ENCODE measurements at regions not wholly inside any gene's neighbourhood (a gene's known extent, or its start where the extent isn't known, plus 50 kb on each side); places are given as distances from the start of the nearest gene placed in this dataset.
"Not testable (repeated sequence)": the region's sequence is repeated elsewhere in the genome, so short reads cannot be mapped to it uniquely, and the experiment has no call there.

DNA sequence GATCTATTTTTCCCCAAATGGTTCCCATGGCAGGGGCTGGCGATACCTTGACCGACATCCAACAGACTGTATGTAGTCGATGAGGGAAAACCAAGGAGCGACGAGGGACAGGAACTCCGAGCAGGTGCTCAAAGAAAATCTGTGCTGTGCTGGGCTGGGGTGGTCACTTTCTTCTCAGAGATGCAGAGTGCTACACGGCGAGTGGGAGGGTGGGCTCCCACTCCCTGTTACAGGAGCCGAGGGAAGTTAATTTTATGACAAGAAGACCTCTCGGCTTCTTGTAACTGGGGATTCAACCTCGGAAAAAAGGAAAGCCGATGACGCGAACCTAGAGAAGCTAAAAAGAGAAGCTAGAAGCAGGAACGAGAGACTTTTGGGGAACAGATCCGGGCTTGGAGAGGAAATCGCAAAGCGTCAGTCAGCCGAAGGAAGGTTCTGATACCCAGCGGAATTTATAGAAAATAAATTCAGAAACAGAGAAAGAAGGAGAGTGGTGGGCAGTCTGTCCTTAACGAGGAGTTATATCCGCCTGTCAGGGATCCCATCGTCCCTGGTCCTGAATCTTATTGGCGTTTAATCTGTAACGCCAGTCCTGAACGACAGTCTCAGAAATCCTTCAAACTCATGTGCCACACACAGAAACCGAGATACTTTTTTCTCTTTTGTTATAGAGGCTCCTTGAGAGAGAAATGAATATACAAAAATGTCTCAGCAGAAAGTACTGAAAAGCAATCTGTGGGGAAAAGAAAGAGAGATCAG, 84.6 kb upstream of the ZNF322 start:
- Histone ChIP-seq H3K36me3 (replicated peaks in 1 of 2; ENCODE audit: insufficient read depth in 1 of 2, low read depth in 2 of 2) (no peaks in the 10 kb centered on the region), H3K4me1 (no peaks in the 10 kb centered on the region), H3K27ac (no peak overlapping the region), H3K4me3 (no peak overlapping the region), H3K27me3 (peaks cover 0 to 9% of the 10 kb centered on the region in 2 donors), H3K9me3 (no peaks in the 10 kb centered on the region)
- intact Hi-C loops (cut with DNase I): no loop called here
- ATAC-seq (no peak), DNase-seq (no peak)
- no peak for TF ChIP-seq POLR2A (IDR thresholded peaks at IDR 0.05)
- TF ChIP-seq, protein P1, sequence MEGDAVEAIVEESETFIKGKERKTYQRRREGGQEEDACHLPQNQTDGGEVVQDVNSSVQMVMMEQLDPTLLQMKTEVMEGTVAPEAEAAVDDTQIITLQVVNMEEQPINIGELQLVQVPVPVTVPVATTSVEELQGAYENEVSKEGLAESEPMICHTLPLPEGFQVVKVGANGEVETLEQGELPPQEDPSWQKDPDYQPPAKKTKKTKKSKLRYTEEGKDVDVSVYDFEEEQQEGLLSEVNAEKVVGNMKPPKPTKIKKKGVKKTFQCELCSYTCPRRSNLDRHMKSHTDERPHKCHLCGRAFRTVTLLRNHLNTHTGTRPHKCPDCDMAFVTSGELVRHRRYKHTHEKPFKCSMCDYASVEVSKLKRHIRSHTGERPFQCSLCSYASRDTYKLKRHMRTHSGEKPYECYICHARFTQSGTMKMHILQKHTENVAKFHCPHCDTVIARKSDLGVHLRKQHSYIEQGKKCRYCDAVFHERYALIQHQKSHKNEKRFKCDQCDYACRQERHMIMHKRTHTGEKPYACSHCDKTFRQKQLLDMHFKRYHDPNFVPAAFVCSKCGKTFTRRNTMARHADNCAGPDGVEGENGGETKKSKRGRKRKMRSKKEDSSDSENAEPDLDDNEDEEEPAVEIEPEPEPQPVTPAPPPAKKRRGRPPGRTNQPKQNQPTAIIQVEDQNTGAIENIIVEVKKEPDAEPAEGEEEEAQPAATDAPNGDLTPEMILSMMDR (IDR thresholded peaks at IDR 0.05): no peak
- WGBS, 2 donors: 4 to 6% methylated on average over 27 of the region's 27 CpGs

DNA sequence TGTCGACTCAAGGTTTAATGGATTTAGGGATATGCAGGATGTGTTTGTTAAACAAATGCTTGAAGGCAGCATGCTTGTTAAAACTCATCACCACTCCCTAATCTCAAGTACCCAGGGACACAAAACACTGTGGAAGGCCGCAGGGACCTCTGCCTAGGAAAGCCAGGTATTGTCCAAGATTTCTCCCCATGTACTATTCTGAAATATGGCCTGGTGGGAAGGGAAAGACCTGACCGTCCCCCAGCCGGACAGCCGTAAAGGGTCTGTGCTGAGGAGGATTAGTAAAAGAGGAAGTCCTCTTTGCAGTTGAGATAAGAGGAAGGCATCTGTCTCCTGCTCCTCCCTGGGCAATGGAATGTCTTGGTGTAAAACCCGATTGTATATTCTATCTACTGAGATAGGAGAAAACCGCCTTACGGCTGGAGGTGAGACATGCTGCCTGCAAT, 85.3 kb upstream of the ZNF322 start:
- H3K4me1 ChIP-seq; H3K9me3 ChIP-seq; DNase-seq; ATAC-seq; H3K27me3 ChIP-seq; intact Hi-C loops (cut with DNase I); H3K36me3 ChIP-seq (replicated peaks in 1 of 2; ENCODE audit: insufficient read depth in 1 of 2, low read depth in 2 of 2); H3K4me3 ChIP-seq; H3K27ac ChIP-seq: not testable (repeated sequence)
- WGBS, 2 donors: 3 to 8% methylated on average over 8 of the region's 8 CpGs

DNA sequence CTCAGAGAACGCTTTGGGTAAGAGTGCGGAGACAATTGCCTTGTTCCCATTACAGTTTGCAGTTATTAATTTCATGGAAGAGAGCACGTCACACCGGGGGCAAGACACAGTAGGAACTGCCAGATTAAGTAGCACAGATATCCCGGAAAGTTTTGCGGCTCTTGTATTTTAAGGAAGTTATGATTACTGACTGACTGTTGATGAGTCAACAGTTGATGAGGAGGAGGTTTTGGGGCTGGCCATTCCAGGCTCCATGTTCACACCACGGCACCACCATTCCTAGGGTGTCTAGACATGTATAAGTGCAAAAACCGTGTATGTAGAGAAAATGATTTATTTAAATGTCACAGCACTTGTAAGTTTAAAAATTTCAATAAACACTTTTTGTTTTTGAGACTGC, 86.4 kb upstream of the ZNF322 start:
- DNase-seq; ATAC-seq; intact Hi-C loops (cut with DNase I); H3K9me3 ChIP-seq; H3K4me1 ChIP-seq; H3K36me3 ChIP-seq (replicated peaks in 1 of 2; ENCODE audit: insufficient read depth in 1 of 2, low read depth in 2 of 2); H3K4me3 ChIP-seq; H3K27ac ChIP-seq; H3K27me3 ChIP-seq: not testable (repeated sequence)
- WGBS, 2 donors: 10 to 16% methylated on average over 8 of the region's 8 CpGs

DNA sequence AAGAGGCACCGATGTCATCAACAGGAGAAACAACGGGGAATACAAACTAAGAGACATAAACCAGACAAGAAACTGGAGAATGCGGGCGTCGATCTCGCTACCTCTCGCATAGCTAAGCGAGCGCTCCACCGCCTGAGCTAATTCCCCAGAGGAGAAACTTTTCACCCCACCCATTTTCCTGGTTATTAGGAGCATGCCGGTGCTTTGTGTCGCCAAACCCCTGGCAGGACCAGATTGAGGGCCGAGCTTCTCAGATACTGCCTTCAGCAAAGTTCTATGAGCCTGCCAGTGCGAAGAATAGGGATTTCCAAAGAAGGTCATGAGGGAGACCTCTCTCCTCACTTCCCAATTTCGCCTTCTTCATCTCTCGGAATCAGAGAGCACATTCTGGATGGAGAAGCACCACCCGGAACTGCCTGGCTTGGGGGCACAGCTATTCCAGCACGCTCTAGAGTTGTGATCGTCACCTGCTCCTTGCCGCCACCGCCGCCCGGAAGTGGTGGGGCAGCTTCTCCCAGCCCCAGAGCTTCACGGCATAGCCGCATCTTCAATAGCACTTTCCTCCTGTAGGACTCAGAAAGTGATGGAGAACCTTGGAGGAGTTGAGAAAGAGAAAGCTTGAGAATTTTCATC, 89.7 kb upstream of the ZNF322 start:
- H3K9me3 ChIP-seq; H3K27me3 ChIP-seq; H3K4me1 ChIP-seq; H3K36me3 ChIP-seq (replicated peaks in 1 of 2; ENCODE audit: insufficient read depth in 1 of 2, low read depth in 2 of 2); H3K27ac ChIP-seq; H3K4me3 ChIP-seq; intact Hi-C loops (cut with DNase I); DNase-seq; ATAC-seq: not testable (repeated sequence)
- 7 to 11% methylated on average over 12 to 25 of the region's 25 CpGs for WGBS, 2 donors

DNA sequence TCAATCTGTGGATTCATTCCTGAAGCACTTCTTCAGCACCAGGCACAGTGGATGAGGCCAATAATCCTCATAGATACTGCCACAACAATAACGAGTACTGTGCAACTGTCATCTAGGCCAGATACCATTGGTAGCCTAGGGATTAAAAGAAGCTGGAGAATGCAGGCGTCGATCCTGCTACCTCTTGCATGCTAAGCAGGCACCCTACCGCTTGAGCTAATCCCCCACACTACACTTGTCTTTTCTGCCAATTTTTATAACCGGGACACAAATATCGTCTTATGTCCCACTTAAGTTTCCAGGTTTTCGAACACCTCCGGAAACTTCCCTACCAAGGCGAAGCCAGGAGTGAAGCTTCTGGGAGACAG, 90.2 kb upstream of the ZNF322 start:
- DNase-seq; H3K4me3 ChIP-seq; intact Hi-C loops (cut with DNase I); H3K27ac ChIP-seq; H3K36me3 ChIP-seq (replicated peaks in 1 of 2; ENCODE audit: insufficient read depth in 1 of 2, low read depth in 2 of 2); H3K9me3 ChIP-seq; H3K4me1 ChIP-seq; ATAC-seq: not testable (repeated sequence)
- WGBS, 2 donors: 7 to 8% methylated on average over 9 of the region's 9 CpGs
- H3K27me3 ChIP-seq: peaks cover 0 to 14% of the 10 kb centered on the region in 2 donors

DNA sequence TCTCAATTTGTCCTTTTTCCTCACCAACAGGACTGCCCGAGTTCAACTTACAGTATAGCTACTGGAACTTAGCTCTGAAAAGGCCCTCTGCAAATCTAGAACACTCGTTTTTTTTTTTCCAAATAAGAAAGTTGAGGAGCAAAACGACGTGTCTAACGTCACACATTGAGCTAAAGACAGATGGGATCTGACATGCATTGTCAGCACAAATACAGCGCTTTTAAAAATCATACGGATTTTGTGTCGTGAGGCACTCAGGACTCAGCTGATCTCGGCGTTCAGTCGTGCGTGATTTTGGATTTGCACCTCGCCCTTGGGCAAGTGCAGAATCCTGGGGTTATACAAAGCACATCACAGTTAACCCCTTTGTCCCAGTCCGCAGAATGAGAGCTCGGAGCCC, 94.7 kb upstream of the ZNF322 start:
- Histone ChIP-seq H3K27me3 (peaks cover 0 to 13% of the 10 kb centered on the region in 2 donors), H3K36me3 (replicated peaks in 1 of 2; ENCODE audit: insufficient read depth in 1 of 2, low read depth in 2 of 2) (no peaks in the 10 kb centered on the region), H3K9me3 (no peaks in the 10 kb centered on the region), H3K27ac (no peak overlapping the region), H3K4me3 (no peak overlapping the region), H3K4me1 (no peaks in the 10 kb centered on the region)
- ATAC-seq: no peak
- no peak for DNase-seq
- intact Hi-C loops (cut with DNase I): no loop called here
- WGBS, 2 donors: 4% methylated on average over 6 to 15 of the region's 15 CpGs
- no peak for TF ChIP-seq POLR2A (IDR thresholded peaks at IDR 0.05)
- TF ChIP-seq, protein P1 (IDR thresholded peaks at IDR 0.05): no peak

DNA sequence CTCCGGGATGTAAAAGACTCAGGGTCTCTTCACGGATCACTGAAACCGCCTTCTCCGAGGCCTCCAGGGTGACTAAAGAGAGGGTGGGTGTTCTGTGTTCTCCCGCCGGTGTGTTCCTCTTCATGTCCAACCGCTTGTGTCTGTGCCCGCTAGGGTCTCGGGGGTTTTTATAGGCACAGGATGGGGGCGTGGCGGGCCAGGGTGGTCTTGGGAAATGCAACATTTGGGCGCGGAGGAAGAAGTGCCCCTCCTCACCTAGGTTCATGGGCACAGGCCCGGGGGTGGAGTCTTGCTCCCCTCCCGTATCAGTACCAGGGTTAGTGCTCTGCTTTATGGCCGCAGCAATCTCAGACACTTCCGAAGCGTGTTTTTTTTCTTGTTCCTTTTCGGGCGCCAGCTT, 95.3 kb upstream of the ZNF322 start:
- H3K9me3 ChIP-seq; H3K4me3 ChIP-seq; H3K36me3 ChIP-seq (replicated peaks in 1 of 2; ENCODE audit: insufficient read depth in 1 of 2, low read depth in 2 of 2); H3K27ac ChIP-seq; DNase-seq; ATAC-seq; intact Hi-C loops (cut with DNase I); H3K4me1 ChIP-seq: not testable (repeated sequence)
- WGBS, 2 donors: 1 to 3% methylated on average over 20 of the region's 20 CpGs
- H3K27me3 ChIP-seq: peaks cover 0 to 13% of the 10 kb centered on the region in 2 donors

DNA sequence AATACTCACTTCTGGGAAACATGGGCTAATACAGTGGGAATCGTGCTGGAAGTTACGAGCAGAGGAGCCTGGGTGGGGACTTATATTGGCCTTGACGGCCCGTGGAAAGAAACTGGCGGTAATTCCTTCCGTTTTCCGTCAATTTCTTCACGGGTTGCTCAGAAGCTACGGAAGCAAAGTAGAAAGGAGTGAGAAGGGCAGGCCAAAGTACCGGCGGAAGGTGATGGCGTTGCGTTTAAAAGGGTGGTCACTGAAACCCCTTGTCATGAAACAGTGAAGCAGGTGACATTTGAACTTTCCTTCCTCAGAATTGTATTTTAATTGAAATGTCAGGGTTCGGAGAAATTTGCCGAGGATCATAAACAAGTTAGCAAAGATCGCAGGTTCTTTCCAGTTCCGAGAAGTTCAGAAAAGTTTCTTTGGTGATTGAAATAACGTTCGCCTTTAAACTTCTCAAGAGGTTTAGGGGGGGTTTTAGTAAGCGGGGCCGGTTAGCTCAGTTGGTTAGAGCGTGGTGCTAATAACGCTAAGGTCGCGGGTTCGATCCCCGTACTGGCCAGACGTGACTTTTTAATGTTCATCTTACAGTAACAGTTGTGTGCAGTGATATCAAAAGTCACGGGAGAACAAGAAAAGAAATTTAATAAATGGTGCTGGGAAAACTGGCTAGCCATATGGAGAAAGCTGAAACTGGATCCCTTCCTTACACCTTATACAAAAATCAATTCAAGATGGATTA, 96.7 kb upstream of the ZNF322 start:
- intact Hi-C loops (cut with DNase I); DNase-seq: not testable (repeated sequence)
- 4% methylated on average over 29 of the region's 29 CpGs for WGBS, 2 donors

DNA sequence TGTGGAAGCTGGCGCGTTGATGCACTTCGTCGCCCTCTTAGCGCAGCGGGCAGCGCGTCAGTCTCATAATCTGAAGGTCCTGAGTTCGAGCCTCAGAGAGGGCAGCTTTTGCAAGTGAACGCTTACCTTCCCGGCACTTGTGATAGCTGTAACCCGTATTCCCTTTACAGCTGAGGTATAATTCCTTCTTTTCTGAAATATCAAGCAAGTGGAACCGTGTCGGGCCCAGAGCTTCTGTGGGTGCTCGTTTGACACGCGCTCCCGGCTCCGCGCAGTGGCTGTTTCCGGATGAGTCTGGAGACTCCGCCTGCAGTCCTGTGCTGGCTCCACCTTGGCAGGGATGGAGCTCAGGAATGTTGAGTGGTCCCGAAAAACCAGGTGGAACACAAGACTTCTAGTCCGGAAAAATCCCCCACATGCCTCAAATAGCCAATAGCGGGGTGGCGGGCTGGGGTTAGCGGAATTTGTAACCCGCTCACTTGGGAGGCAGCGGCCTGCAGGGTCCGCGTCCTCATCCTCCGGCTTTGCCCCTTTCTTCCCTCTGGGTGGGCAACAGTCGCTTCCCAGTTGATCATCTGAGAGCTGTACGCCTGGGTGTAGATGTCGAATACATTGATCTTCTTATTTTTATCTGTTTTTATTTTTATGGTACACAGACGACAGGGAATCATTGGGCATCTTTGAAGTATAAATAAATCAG, 106.8 kb upstream of the ZNF322 start:
- H3K36me3 ChIP-seq (replicated peaks in 1 of 2; ENCODE audit: insufficient read depth in 1 of 2, low read depth in 2 of 2); intact Hi-C loops (cut with DNase I); H3K27ac ChIP-seq; H3K9me3 ChIP-seq; DNase-seq; ATAC-seq; H3K27me3 ChIP-seq; H3K4me1 ChIP-seq; H3K4me3 ChIP-seq: not testable (repeated sequence)
- WGBS, 2 donors: no CpG with 5 or more reads among the region's 36 CpGs

More for the DNA sequence above, 96.7 kb upstream of the ZNF322 start:
- H3K36me3 ChIP-seq (replicated peaks in 1 of 2; ENCODE audit: insufficient read depth in 1 of 2, low read depth in 2 of 2); ATAC-seq; H3K4me1 ChIP-seq; H3K4me3 ChIP-seq; H3K9me3 ChIP-seq; H3K27ac ChIP-seq: not testable (repeated sequence)
- peaks cover 0 to 13% of the 10 kb centered on the region in 2 donors for H3K27me3 ChIP-seq

Data from body of pancreas (tissue), 4 donors.